ENCODE measurements at regions not wholly inside any gene's neighbourhood (a gene's known extent, or its start where the extent isn't known, plus 50 kb on each side); places are given as distances from the start of the nearest gene placed in this dataset.

DNA sequence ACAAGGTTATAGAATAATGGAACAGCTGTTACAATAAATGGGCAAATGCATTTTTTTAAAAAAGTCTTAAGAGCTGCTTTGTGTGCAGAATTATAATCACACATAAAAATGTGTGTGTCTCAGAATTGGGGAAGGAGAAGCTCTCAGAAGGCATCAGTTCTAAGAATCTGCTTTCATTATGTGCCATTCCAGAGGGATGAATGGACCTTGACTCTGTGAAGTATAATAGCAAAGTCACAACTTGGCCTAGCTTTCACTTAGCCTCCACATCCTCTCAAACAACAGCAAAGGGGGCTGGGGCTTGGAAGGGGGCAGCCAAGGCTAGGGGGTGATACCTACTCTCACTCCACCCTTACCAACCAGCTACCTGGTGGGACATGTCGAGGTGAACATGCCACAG lies 265.0 kb downstream of the CDC5L start:
- Histone ChIP-seq H3F3A (replicated peaks; ENCODE audit: insufficient read depth) (no peaks in the 10 kb centered on the region), H3K9ac (no peak overlapping the region), H3K4me2 (no peak overlapping the region), H3K27ac (ENCODE audit: low read depth in 2 of 2, low read length in 1 of 2) (no peak overlapping the region), H3K4me3 (ENCODE audit: low read depth in 2 of 2, low read length in 1 of 2) (no peak overlapping the region), H3K9me2 (no peaks in the 10 kb centered on the region), H3K79me2 (ENCODE audit: insufficient read depth) (no peaks in the 10 kb centered on the region), H3K36me3 (replicated peaks in 1 of 2; ENCODE audit: control insufficient read depth in 1 of 2, insufficient read depth in 2 of 2, low read length in 1 of 2) (no peaks in the 10 kb centered on the region), H4K20me1 (ENCODE audit: insufficient read depth) (no peaks in the 10 kb centered on the region), H3K27me3 (ENCODE audit: insufficient read depth) (no peaks in the 10 kb centered on the region), H3K9me3 (no peaks in the 10 kb centered on the region), H2AFZ (ENCODE audit: low read depth) (no peak overlapping the region), H3K4me1 (ENCODE audit: control insufficient read depth in 1 of 2, insufficient read depth in 2 of 2, low read depth in 1 of 2, low read length in 1 of 2) (peaks cover 0 to 2% of the 10 kb centered on the region in 2 experiments; a peak in 1 of 4 replicates)
- ChIA-PET CTCF (interaction anchor here (0.5 to 4.8 kb wide), 7 partner anchors 13 to 1768 kb away, joined by 3 to 39 read pairs (median 10); no protein-coding TSS in a partner anchor), POLR2A (no interaction called here)
- no peak for DNase-seq
- WGBS (ENCODE audit: low lambda C conversion rate) = 40% methylated on average over 1 of the region's 1 CpG
- TF ChIP-seq RFX5 (IDR thresholded peaks at IDR 0.05; ENCODE audit: low read length) (no peak), SIN3A (IDR thresholded peaks at IDR 0.05; ENCODE audit: borderline replicate concordance, low read depth, low read length) (no peak), GABPA (IDR thresholded peaks at IDR 0.05; ENCODE audit: low read depth) (no peak), MEF2A (IDR thresholded peaks at IDR 0.05; ENCODE audit: borderline replicate concordance, low read depth) (no peak), CHD2 (IDR thresholded peaks at IDR 0.05; ENCODE audit: low read length, partially characterized antibody) (no peak), TAF1 (IDR thresholded peaks at IDR 0.05; ENCODE audit: borderline replicate concordance, low read depth, low read length) (no peak), FOSL2 (IDR thresholded peaks at IDR 0.05; ENCODE audit: borderline replicate concordance, low read depth) (no peak), NFIC (IDR thresholded peaks at IDR 0.05; ENCODE audit: borderline replicate concordance) (no peak), JUND (IDR thresholded peaks at IDR 0.05) (no peak), NRF1 (IDR thresholded peaks at IDR 0.05; ENCODE audit: low read depth, low read length) (no peak), TEAD4 (IDR thresholded peaks at IDR 0.05; ENCODE audit: borderline replicate concordance, insufficient read depth) (no peak), RCOR1 (IDR thresholded peaks at IDR 0.05; ENCODE audit: low read length) (no peak), EP300 (IDR thresholded peaks at IDR 0.05; ENCODE audit: borderline replicate concordance in 1 of 2, low read depth in 1 of 2, low read length in 1 of 2) (no peak), FOXM1 (IDR thresholded peaks at IDR 0.05; ENCODE audit: low read depth) (no peak), RAD21 (IDR thresholded peaks at IDR 0.05; ENCODE audit: low read length) (no peak), ELF1 (IDR thresholded peaks at IDR 0.05) (no peak)
- TF ChIP-seq, protein P1, sequence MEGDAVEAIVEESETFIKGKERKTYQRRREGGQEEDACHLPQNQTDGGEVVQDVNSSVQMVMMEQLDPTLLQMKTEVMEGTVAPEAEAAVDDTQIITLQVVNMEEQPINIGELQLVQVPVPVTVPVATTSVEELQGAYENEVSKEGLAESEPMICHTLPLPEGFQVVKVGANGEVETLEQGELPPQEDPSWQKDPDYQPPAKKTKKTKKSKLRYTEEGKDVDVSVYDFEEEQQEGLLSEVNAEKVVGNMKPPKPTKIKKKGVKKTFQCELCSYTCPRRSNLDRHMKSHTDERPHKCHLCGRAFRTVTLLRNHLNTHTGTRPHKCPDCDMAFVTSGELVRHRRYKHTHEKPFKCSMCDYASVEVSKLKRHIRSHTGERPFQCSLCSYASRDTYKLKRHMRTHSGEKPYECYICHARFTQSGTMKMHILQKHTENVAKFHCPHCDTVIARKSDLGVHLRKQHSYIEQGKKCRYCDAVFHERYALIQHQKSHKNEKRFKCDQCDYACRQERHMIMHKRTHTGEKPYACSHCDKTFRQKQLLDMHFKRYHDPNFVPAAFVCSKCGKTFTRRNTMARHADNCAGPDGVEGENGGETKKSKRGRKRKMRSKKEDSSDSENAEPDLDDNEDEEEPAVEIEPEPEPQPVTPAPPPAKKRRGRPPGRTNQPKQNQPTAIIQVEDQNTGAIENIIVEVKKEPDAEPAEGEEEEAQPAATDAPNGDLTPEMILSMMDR (IDR thresholded peaks at IDR 0.05) = no peak
- TF ChIP-seq, protein P2, sequence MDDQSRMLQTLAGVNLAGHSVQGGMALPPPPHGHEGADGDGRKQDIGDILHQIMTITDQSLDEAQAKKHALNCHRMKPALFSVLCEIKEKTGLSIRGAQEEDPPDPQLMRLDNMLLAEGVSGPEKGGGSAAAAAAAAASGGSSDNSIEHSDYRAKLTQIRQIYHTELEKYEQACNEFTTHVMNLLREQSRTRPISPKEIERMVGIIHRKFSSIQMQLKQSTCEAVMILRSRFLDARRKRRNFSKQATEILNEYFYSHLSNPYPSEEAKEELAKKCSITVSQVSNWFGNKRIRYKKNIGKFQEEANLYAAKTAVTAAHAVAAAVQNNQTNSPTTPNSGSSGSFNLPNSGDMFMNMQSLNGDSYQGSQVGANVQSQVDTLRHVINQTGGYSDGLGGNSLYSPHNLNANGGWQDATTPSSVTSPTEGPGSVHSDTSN (IDR thresholded peaks at IDR 0.05) = no peak
- TF ChIP-seq, protein P3, sequence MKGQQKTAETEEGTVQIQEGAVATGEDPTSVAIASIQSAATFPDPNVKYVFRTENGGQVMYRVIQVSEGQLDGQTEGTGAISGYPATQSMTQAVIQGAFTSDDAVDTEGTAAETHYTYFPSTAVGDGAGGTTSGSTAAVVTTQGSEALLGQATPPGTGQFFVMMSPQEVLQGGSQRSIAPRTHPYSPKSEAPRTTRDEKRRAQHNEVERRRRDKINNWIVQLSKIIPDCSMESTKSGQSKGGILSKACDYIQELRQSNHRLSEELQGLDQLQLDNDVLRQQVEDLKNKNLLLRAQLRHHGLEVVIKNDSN (IDR thresholded peaks at IDR 0.05; ENCODE audit: borderline replicate concordance, low read depth) = no peak

Measured in SK-N-SH (cell line).